Uterus (tissue), 2 donors: ENCODE measurements at regions not wholly inside any gene's neighbourhood (a gene's known extent, or its start where the extent isn't known, plus 50 kb on each side); places are given as distances from the start of the nearest gene placed in this dataset.

ENCODE experiments used
- POLR2A ChIP-seq, 2 donors: fragments of 450-650 bp; IDR thresholded peaks; one replicate each; pipeline ENCODE4 v1.6.1; 2016; ENCODE audit warnings: antibody characterized with exemption in 2 of 2, mild to moderate bottlenecking in 1 of 2, moderate library complexity in 1 of 2
- TF ChIP-seq, protein P1 (sequence below), 4 experiments: fragments of 200-600 bp in 2 of 4; fragments of 450-650 bp in 2 of 4; sonication (generic) in 2 of 4; IDR thresholded peaks; one replicate each; pipeline ENCODE4 v1.5.1; 2016 to 2019; ENCODE audit warnings: antibody characterized with exemption in 4 of 4, mild to moderate bottlenecking in 2 of 4, moderate library complexity in 1 of 4

- TF ChIP-seq, protein P1, sequence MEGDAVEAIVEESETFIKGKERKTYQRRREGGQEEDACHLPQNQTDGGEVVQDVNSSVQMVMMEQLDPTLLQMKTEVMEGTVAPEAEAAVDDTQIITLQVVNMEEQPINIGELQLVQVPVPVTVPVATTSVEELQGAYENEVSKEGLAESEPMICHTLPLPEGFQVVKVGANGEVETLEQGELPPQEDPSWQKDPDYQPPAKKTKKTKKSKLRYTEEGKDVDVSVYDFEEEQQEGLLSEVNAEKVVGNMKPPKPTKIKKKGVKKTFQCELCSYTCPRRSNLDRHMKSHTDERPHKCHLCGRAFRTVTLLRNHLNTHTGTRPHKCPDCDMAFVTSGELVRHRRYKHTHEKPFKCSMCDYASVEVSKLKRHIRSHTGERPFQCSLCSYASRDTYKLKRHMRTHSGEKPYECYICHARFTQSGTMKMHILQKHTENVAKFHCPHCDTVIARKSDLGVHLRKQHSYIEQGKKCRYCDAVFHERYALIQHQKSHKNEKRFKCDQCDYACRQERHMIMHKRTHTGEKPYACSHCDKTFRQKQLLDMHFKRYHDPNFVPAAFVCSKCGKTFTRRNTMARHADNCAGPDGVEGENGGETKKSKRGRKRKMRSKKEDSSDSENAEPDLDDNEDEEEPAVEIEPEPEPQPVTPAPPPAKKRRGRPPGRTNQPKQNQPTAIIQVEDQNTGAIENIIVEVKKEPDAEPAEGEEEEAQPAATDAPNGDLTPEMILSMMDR (IDR thresholded peaks at IDR 0.05): no peak
- no peak for TF ChIP-seq POLR2A (IDR thresholded peaks at IDR 0.05)
Measured at GRCh38 chr13:50136226-50136625, 121.0 kb downstream of the KCNRG start.
